ENCODE measurements at regions not wholly inside any gene's neighbourhood (a gene's known extent, or its start where the extent isn't known, plus 50 kb on each side); places are given as distances from the start of the nearest gene placed in this dataset.

DNA sequence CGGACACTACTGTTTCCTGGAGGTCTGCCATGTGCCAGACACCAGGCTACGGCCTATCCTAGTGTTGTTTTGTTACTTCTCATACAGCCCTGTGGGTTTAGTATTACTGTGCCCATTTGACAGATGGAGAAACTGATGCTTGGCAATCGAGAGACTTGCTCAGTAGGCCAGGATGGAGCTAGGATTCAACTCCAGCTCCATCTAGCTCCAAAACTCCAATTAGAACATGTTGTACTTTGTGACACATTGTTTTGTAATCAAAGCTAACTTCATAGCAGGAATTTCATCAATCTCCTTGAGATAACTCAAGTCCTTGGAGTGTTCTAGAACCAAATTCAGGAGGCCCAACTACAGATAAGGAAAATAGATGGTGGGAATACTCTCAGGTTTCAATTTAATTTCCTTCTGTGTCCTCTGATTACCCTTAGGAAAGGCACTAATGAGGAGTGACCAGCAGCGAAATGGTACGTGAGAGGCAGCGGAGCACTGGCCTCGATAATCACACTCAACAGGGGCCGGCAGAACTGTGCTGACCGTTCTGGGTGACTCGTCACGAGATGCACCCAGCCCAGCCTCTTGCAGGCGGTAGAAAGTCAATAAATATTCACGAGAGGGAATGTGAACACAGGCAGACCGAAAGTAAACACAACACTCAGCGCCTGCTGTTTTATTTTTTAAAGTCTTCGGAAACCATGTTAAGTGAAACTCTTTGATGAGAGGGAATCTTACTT is 269.6 kb upstream of the NEBL start:
- DNase-seq = no peak

DNA sequence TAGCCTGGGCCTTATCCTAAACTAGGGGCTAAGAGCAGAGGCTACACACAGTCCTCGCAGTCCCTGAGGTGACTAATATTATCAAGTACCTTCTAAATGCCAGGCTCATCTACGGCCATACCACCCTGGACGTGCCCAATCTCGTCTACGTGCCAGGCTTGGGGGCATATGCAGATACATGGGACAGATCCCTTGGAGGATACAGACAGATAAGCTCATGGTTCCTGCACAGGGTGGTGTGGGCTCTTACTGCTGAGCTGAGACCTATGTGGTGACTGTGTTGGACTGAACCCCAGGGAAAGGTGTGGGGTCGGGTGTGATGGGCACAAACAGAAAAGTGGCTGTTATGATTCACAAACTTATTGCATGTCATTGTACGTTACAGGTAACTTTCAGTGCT is 268.4 kb upstream of the NEBL start:
- no peak for DNase-seq

DNA sequence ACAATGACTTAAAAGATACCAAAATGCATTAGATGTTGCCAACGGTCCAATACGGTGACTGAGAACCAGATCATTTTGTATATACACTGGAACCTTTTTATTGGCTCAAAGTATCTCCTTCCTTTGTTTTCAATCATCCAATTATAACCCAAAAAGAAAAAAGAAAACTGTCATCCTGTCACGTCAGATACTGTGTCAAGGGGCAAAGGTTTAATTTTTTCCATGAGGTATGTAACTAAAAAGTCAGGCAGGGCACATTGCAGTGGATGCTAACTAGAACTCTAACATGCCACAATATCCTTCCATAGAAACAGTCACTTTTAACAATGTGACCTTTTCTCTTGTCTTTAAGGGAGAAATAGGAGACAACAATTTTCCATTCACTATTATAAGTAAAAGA is 267.6 kb upstream of the NEBL start:
- no peak for DNase-seq

DNA sequence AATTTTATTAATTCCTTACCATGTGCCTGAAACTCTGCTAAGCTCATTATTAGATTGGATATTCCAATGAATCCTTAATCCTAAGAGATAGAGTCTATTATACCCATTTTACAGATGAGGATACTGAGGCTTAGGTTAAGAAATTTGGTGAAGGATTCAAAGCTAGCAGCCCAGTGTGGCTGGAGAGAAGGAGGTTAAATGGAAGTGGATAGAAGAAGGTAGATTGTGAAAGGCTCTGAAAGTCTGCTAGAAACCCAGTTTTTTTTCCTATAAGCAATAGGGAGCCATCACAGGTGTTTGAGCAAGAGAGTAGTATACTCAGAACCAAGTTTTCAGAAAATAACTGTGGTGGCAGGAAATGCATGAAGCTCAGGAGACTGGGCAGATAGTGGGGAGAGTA is 265.8 kb upstream of the NEBL start:
- no peak for DNase-seq

DNA sequence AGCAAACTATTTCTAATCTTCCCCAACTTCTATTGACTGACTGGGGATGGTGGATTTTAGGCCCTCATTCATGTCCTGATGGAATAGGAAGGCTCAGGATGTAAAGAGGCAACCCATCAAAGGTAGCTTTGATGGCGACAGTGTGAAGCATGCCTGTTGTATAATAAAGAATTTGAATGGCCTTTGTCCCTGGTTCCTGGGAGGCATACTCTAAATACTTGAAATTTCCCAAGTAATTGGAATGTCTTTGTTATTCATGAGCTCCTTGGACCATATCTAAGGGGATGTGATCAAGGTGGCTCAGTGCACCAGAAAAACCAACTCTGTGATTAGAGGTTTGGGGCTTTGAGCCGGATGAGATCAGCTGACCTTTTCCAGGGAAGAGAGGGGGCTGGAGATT is 264.5 kb upstream of the NEBL start:
- no peak for DNase-seq

DNA sequence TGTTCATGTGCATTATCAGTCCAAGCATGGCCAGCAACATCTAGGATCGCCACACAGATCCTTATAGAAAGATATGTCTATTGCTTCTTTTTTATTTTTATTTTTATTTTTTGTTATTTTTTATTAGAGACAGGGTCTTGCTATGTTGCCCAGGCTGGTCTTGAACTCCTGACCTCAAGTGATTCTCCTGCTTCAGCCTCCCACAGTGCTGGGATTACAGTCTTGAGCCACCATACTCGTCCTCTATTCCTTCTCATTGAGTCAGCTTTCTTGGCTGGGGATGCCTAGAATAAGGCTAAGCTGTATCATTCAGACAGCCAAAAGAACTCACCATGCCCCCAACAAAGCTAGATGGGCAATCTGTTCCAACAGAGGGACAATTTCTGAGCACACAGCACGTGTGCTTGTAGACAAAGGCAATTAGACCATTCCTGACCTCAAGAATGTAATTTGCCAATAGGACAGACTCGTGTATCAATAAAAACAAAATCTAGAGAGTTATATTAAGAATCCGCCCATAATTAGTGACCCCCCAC is 264.0 kb upstream of the NEBL start:
- no peak for DNase-seq

DNA sequence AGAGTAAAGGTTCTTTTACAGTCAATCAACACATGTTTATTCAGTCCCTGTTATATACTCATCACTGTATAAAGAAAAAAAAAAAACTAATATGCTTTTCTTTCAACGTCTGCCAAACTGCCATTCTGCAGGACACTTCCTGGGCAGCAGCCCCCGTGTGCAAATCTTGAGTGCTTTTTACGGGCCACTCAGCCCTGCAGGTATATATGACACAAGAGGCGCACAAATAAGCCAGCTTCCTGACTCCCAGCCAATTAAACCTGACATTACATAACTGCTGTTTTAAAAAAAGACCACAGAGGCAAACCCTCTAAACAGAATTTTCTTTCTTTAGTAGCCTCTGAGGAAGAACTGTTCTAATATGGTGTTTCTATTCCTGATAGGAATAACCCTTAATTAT is 263.0 kb upstream of the NEBL start:
- no peak for DNase-seq

DNA sequence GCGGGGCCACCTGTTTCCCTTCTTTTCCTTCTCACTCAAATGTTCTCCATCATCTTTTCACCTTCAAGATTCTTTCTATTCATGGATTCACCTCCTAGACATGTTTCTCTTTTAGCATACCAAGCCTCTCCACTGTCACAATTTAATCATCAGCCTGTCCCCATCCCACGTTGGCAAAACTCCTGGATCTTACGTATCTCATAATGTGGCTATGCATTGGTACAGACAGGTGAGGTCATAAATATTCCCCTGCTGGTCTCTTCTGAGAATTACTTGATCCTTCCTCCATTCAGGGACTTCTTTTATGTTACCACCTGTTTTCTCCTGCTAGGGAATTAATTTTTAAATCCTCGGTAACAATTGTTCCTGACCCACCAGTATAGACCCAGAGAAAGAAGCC is 262.6 kb upstream of the NEBL start:
- DNase-seq = no peak

DNA sequence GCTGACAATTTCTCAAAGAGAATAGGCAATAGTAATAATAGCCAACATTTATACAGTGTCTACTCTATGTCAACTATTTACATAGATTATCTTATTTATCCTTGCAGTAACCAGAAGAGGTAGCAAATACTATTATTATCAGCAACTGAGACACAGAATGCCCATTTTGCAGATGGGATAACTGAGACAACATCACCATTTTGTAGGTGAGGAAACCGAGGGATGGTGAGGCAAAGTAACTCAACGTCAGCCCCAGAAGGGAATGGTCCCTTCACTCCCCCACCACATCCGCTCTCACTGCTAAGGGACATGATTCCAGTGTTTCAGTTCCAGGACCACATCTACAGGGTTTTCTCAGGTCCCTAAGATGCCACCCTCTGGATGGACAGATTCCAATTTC is 261.2 kb upstream of the NEBL start:
- no peak for DNase-seq

DNA sequence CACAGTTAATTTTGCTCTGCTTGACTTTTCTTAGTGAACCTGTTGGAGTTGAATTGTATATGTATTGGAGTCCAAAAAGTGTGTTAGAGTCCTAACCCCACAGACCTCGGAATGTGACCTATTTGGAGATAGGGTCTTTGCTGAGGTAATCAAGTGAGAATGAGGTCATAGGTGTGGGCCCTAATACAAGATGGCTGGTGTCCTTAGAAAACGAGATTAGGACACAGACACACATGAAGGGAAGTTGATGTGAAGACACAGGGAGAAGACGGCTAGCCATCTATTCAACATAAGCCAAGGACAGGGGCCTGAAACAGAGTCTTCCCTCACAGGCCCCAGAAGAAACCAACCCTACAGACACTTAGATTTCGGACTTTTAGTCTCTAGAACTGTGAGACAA is 260.6 kb upstream of the NEBL start:
- no peak for DNase-seq

DNA sequence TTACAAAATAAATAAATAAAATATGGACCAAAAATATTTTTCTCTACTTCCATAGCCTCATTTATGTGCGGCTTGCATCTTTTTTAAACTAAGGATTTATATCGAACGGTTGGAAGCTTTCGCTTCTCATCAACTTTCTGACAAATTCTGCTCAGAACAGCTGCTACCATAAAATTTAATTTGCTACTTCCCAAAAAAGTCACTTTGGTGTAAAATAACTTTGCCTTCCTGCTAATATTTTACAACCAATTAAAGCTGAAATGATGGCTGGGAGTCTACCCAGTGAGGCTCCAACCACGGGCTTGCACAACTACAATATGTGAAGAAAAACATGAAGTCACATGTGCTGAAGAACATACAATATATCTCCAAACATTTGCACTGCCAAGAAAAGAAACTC is 253.1 kb upstream of the NEBL start:
- DNase-seq = no peak

DNA sequence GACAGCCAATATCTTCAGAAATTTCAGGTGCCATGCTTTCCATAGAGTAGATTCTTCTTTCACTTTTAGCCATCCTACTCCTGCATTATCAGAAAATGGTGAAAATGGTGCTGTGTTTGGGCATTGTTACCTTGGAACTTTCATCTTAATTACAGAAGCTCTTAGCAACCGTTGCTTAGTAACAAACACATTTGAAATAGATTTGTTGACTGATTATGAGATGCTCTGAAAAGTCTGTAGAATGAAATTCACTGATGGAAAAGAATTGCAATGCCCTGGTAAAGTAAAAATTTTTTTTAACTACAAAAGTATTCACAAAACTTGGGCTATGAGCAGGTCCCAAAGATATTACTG is 249.3 kb upstream of the NEBL start:
- no peak for DNase-seq

DNA sequence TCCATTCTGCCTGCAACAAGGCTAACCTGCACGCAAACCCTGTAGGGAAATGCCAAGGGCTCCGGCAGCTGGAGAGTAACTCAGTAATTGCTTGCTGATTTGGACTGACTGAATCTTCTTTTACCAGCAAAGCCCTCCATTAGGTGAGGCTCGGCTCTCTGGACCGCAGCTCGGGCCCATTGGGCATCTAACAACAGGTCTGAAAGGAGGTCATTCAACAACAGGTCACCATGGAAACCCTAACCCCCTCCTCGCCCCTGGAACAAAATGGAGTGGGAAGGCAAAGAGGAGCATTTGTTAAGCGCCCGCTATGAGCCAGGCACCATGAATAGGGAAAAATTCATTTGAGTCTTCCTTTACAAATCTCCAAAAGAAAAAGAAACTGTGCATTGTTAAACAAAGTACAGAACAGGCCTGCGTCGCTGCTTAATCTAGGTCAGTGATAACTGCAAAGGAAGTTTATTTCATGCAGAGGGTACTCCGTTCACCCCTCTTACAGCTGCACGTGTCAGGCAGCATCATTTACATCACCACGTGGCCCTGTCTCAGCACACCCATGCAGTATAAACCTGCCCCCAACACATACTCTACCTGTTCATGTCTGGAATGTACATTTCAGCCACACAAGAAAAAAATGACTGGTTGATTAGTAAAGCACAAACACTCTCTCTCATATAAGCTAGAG is 248.8 kb upstream of the NEBL start:
- no peak for DNase-seq

DNA sequence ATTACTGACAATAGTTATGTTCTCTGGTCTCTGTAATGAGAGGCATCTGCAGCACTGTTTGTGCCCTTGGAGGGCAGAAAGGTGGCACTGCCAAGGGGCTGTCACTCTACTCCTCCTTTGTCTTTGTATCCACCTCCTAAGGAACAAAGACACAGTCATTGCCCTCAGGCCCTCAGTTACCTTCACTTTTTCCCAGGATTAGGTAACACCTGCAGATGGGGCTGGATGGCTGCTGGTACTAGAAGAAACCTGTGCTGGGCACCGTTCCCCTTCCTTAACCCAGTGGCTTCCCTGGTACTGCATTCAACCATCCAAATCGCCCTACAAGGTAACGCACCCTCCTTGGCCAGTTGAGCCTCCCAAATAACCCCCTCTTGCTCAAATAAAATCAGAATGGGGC is 246.9 kb upstream of the NEBL start:
- no peak for DNase-seq

DNA sequence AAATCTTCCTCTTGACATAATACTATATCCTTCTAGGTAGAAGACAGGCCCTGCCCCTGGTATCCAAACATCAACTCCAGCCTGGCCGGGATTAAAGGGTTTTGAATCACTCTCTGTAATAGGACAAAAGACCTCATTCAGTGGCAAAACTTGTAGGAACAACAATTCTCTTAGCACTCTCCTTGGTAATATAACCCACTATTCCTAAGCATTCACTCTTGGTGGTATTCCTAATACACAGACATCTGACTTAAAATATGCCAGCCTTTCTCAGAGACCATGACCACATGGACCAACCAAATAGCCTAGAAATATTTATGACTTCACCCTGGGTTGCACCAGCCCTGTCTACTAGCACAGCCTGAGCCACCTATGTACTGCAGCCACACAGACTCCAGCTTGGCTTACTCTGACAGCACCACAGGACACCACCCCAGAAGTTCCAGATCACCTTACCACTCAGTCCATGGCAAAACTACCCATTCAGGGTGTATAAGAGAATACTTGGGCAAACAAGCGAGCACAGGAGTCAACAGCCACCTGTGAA is 244.9 kb upstream of the NEBL start:
- no peak for DNase-seq

DNA sequence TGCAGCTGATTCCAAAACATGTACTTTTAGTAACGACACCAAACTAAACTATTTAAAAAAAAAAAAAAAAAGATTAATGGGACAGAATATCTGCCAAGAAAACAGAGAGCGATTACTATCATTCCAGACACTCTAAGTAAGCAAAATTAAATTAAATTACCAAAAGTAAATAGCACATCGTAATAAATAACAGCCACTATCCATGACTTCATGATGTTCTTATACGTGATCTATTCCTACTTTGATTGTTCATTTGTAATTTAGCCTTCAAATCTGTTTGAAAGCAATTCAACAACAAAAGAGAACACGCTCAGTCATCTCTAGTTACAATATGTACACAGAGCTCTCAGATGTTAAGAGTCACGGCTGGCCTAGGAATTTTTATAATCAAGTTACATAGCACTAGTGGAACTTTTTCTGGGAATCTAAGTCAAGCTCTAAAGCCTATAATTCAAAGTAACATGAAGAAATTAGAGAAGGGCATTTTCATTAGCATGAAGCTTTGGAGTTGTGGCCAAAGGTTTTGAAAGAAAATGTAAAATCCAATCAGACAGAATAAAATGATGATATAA is 241.7 kb upstream of the NEBL start:
- no peak for DNase-seq

DNA sequence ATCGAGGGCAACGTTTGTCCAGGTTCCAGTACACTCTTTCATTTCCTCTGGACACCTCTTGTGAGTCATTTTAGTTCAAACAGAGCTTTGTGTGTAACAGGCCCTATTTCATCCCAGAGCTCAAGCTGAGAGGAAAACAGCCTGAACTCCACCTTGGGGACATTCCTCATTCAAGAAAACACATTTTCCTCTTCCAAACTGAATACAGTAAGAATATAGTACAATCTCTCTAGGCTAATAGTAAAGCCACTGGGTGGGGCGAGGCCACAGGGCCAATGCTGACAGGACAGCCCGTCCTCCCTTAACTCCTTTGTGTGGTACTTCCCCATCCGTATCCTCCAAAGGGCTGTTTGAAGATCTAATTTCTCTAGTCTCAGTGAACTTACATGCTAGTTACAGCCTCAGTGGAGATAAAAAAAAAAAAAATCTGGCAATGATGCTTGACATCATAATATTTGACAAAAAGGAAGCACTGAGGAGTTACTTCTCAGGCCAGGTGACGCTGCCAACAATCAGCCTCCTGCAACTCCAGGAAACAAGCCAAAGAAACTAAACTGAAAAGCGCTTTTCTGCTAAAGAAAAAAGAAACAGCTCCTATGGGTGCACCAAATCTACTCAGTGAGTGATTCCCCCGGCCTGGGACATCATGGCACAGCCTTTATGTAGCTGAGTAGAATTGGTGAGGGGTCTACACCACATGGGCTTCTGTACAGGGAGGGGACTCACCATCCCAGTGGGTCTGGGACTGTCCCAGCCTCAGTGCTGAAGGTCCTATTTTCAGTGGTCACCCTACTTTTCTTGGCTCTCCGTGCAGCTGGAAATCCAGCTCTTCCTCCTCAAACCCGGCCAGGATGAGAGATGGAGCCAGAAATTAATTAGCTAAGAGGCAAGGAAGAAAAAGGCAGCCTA is 238.2 kb upstream of the NEBL start:
- no peak for DNase-seq

DNA sequence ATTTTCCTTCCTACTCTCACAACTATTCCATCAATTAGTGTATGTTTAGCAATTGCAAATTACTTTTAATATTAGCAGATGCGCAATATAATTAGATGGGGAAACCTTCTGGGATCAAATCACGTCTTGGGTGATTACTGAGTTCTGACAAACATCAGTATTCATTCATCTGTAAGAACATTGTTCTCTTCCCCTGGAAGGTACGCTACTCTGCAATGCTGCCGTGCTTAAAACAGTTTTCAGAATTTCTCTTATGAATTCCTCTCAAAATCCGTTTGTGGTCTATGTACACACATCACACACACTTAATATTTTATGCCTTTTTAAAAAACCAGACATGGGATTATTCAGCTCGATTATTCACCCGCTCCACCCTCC is 237.5 kb upstream of the NEBL start:
- DNase-seq = no peak

DNA sequence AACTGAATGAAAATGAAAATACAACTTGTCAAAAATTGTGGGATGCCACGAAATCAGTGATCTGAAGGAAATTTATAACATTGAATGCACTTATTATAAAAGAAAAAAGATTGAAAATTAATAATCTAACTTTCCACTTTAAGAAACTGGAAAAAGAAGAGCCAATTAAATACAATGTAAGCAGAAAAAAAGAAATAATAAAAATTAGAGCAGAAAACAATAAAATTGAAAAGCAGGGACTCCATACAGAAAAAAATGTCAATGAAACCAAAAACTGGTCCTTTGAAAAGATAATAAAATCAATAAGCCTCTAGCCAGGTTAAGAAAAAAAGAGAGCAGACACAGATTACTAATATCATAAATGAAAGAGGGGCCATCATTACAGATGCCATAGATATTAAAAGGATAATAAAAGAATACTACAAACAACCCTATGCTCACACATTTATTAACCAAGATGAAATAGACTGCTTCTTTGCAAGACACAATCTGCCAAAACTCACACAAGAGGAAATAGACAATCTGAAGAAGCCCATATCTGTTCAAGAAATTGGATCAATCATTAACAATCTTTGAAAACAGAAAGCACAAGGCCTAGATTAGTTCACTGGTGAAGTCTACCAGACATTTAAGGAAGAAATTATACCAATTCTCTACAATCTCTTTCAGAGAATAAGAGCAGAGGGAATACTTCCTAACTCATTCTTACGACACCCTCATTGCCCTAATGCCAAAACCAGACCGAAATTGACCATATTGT is 233.8 kb upstream of the NEBL start:
- DNase-seq = no peak

DNA sequence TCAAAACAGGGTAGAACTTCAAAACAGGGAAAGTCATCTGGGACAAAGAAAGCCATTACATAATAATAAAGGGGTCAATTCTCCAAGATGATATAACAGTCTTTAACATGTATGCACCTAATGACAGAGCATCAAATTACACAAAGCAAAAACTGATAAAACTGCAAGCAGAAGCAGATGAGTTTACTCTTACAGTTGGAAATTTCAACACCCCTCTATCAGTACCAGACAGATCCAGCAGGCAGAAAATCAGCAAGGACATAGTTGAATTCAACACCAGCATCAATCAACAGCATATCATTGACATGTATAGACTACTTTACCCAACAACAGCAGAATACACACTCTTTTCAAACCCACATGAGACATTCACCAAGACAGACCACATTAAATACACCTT is 233.0 kb upstream of the NEBL start:
- DNase-seq = no peak

DNA sequence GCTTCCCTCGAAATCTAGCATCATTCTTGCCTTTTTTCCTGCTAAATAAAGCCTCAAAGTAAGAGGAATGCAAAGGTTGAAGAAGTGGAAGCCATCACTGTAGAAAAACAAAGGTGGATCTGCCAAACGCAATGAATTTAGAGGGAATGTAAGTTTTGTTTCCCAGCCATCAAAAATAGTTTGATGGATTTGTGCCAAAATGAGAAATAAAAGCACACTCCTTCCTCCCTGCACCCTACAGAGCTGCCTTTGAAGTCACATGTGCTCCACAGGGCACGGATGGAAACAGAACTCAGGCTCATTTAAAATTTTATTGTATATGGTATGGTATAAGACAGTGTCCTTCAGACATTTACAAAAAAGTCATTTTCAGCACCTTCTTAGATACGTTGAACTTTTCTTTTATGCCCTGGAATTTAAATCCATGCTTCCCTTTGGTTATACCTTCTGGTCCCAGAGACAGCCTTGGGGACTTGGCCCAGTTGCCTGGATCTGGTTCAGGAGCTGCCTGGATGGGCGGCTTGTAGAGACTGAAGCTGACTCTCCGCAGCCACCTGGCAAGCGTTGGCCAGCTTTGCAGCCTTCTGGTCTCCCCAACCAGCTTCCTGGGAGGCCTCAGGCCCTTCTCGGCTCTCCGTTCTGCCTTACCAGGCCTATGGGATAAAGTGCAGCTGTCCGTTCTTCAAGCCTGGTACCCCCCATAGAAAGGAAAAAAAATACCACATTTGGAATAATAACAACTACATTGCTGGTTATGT is 228.5 kb upstream of the NEBL start:
- no peak for DNase-seq

DNA sequence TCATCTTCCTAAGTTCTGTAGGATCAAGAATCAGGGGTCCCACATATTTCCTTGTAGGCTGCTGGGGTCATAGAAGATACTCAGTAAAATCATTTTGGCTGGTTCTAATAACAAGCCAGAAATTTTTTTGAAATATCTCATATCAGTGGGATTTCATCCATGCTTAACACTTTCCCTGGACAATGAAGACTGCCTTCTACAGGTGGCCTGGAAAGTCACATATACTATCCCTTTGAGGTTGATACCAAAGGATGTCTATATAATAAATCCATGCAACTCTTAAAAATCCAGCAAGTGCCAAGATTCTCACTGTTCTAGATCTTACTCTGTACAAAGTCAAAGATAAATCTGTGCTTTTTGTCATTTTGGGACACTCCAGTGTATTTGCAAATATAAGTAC is 225.8 kb upstream of the NEBL start:
- no peak for DNase-seq
